ENCODE measurements at regions not wholly inside any gene's neighbourhood (a gene's known extent, or its start where the extent isn't known, plus 50 kb on each side); places are given as distances from the start of the nearest gene placed in this dataset.
"Not testable (repeated sequence)": the region's sequence is repeated elsewhere in the genome, so short reads cannot be mapped to it uniquely, and the experiment has no call there.

DNA sequence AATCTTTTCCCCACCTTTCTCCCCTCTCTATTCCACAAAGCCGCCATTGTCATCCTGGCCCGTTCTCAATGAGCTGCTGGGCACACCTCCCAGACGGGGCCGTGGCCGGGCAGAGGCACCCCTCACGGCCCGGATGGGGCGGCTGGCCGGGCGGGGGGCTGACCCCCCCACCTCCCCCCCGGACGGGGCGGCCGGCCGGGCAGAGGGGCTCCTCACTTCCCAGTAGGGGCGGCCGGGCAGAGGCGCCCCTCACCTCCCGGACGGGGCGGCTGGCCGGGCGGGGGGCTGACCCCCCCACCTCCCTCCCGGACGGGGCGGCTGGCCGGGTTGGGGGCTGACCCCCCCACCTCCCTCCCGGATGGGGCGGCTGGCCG, 85.6 kb downstream of the OR2B2 start:
- DNase-seq (ENCODE audit: low read depth in 2 of 2): not testable (repeated sequence)

DNA sequence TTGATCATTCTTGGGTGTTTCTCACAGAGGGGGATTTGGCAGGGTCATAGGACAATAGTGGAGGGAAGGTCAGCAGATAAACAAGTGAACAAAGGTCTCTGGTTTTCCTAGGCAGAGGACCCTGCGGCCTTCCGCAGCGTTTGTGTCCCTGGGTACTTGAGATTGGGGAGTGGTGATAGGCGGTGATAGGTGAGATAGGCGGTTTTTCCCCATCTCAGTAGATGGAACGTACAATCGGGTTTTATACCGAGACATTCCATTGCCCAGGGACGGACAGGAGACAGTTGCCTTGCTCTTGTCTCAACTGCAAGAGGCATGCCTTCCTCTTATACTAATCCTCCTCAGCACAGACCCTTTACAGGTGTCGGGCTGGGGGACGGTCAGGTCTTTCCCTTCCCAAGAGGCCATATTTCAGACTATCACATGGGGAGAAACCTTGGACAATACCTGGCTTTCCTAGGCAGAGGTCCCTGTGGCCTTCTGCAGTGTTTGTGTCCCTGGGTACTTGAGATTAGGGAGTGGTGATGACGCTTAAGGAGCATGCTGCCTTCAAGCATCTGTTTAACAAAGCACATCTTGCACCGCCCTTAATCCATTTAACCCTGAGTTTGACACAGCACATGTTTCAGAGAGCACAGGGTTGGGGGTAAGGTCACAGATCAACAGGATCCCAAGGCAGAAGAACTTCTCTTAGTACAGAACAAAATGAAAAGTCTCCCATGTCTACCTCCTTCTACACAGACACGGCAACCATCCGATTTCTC, 86.2 kb downstream of the OR2B2 start:
- DNase-seq (ENCODE audit: low read depth in 2 of 2): not testable (repeated sequence)

DNA sequence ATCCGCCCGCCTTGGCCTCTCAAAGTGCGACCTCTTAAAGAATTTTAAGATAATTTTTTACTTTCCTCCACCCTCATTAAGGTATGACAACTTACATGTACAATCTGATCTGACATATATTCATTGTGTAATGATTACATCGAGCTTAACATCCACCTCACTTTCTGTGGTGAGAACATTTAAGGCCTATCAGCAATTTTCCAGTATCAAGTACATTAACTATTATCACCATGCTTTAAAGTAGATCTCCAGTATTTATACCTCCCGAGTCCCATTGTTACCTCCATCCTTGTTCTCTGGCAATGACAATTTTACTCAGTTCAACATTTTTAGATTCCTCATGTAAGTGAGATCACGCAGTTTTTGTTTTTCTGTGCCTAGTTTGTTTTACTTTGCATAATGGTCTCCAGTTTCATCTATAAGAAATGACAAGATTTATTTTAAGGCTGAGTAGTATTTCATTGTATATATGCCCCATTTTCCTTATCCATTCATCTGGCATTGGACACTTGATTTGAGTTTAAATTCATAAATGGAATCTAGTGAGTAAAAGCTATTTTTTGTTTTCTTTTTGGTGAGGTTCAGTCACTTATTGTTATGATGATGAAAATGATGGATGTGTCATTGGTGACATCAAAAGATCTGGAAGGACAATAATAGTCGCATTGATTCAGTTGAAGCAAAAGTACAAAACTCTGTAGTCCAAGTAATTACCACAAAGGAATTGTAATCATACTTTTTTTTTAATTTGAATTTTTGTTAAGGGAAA, 87.0 kb downstream of the OR2B2 start:
- DNase-seq (ENCODE audit: low read depth in 2 of 2): no peak

DNA sequence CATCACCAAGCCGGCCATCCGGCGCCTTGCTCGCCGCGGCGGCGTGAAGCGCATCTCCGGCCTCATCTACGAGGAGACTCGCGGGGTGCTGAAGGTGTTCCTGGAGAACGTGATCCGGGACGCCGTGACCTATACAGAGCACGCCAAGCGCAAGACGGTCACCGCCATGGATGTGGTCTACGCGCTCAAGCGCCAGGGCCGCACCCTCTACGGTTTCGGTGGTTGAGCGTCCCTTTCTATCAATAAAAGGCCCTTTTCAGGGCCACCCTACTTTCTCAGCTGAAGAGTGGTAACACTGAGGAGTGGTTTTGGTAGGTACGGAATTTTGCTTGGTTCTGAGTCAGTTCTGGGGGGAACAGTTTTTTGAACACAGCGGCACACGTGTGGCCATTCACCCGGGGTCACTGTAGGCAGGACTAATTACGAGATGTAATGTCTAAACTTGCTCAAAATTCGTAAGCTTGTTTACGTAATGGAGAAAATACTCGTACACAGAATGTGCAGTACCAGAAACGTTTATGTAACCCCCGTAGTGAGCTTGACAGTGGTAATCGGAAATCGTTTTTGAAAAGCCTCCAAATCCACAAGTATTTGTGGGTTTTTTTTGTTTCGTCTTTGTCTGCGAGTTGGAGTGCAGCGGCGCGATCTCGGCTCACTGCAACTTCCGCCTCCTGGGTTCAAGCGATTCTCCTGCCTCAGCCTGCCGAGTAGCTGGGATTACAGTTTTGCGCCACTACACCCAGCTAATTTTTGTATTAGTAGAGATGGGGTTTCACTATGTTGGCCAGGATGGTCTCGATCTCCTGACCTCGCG, 87.8 kb downstream of the OR2B2 start:
- DNase-seq (ENCODE audit: low read depth in 2 of 2): not testable (repeated sequence)

DNA sequence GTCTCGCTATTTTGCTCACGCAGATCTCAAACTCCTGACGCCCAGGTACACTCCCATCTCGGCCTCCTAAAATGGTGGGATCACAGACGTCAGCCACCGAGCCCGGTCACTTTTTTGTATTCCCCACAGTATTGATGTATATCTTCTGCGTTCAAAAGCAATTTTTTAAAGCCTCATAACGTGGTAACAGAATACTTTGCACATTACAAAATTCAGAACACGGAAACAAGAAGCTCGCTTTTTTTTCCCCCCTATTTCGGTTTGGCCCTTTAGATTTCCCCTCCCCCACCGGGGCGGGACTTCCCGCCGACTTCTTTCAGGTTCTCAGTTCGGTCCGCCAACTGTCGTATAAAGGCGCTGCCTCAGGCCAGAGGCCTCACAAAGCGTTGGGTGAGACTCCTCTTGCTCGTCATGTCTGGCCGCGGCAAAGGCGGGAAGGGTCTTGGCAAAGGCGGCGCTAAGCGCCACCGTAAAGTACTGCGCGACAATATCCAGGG, 88.4 kb downstream of the OR2B2 start:
- DNase-seq (ENCODE audit: low read depth in 2 of 2): not testable (repeated sequence)

DNA sequence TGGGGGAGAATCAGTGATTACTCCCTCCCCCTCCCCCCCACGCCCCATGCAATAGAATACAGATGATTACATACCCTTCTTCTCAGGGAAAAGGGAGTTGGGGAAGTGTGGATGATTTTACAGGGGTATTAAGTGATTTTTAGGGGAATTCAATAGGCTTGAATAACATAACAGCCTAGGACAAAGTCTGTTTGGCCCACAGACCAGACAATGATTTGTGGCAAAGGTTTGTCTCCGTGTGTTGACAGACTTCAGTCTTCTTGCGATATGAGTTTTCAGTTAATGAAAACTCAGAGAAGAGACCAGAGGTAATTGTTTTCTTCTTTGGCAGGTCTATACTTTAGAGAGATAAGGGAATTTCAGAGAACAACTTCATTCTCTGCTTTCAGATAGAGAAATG, 95.3 kb downstream of the OR2B2 start:
- DNase-seq (ENCODE audit: low read depth in 2 of 2): no peak

DNA sequence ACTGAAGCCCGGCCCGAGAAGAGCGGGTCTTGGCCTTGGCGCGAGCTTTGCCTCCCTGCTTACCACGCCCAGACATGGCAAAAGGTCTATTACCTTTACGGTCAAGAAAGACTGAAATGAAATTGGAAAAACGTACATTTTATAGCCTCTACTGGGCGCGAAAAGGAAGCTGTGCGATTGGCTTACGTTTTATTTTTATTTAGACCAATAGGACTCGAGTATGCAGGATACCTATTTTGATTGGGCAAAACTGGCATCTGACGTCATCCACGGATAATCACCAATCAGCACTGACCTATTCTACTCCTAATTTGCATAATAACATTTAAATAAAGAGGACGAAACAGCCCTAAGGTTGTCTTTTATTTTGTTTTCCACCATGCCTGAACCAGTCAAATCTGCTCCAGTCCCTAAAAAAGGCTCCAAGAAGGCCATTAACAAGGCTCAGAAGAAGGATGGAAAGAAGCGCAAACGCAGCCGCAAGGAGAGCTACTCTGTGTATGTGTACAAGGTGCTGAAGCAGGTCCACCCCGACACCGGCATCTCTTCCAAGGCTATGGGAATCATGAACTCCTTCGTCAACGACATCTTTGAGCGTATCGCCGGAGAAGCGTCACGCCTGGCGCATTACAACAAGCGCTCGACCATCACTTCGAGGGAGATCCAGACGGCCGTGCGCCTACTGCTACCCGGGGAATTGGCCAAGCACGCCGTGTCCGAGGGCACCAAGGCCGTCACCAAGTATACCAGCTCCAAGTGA, 97.4 kb downstream of the OR2B2 start:
- DNase-seq (ENCODE audit: low read depth in 2 of 2): no peak

DNA sequence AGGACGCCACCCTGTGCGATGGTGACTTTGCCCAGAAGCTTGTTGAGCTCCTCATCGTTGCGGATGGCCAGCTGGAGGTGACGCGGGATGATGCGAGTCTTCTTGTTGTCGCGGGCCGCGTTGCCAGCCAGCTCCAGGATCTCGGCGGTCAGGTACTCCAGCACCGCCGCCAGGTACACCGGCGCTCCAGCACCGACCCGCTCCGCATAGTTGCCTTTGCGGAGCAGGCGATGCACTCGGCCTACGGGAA, 97.9 kb downstream of the OR2B2 start:
- DNase-seq (ENCODE audit: low read depth in 2 of 2): not testable (repeated sequence)

DNA sequence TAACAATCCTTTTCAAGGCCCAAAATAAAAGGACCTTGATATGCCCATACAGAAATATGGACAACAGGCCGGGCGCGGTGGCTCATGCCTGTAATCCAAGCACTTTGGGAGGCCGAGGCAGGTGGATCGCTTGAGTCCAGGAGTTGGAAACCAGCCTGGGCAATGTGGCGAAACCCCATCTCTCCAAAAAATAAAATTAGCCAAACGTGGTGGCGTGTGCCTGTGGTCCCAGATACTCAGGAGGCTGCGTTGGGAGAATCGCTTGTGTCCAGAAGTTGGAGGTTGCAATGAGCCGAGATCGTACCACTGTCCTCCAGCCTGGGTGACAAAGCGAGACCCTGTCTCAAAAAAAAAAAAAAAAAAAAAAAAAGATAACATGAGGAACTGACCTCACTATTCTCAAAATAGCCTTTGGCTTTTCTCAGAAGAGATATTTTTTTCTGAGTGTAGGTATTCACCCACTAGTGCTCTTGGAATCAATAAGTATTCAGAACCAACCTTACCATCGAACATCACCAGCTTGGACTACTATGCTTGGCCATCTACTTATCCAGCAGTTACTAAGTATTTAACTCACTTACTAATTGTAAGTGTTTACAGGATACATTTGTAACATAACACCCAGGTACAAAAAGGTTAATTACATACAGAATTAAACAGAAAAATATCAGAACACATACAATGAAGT, 99.2 kb downstream of the OR2B2 start:
- no peak for DNase-seq (ENCODE audit: low read depth in 2 of 2)

DNA sequence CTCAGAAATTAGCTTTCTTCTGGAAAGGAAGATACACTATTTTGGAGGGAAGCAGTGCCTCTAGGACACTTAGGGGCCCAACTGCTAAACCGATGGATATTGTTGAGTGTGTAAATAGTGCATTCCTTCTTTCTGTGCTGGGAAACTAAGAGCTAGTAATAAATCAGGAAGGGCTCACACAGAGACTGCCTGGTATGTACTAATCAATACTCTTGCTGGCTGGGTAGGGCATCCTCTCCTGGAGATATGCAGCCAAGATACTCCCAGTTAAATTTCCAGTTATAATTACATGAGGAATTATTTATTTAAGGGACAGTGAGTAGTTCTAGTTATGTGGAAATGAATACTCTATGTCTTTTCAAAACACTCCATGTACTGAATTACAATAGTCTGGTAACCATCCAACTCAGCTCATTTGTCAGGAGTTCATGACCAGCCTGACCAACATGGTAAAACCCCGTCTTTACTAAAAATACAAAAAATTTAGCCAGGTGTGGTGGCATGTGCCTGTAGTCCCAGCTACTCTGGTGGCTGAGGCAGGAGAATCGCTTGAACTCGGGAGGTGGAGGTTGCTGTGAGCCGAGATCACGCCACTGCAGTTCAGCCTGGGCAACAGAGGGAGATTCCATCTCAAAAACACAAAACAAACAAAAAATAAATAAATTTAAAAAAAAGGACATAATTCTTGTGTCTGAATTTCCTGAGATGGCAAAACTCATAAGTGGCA, 100.0 kb downstream of the OR2B2 start:
- no peak for DNase-seq (ENCODE audit: low read depth in 2 of 2)

DNA sequence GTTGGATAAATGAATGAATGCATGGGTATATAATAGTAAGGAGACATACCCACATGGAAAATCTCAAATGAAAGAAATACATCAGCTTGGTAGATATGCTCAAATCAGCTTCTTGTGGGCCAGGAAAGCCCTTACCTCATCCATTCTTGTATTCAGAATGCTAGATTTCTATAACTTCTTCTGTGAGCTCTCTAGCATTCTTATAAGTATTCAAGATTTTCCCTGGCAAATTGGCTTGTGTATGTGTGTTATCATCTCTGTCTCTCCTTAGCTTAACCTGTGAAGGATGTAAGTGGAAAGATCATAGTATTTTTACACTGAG, 100.8 kb downstream of the OR2B2 start:
- DNase-seq (ENCODE audit: low read depth in 2 of 2): no peak

DNA sequence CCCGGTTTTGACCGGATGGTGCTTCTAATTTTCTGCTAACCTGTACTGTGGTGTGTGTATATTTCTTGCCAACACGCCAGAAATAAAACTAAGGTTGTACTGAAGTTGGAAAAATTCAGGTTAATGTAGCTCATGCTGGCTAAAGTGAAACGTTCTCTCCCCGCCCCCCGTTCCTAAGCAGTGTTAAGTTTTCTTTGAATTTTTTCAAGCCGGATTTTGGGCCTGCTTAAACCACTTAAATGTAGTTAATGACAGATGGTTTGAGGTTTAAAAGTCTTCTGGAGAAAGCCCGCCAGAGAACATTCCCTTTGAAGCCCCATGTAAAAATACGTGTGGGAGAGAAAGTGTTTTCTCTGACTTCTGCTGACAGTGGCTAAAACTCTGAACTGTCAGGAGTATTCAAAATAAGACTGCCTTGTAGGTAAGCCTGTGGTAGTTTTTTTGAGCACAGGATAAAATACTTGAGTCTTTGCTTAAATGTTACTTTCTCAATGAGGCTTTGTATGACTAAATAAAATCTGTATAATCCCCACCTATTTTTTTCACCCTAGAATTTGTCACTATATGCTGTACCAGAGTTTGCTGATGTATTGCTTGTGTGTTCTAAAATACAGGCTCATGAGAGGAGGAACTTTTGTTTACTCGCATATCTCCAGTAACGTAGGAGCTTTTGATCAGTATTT, 101.3 kb downstream of the OR2B2 start:
- no peak for DNase-seq (ENCODE audit: low read depth in 2 of 2)

DNA sequence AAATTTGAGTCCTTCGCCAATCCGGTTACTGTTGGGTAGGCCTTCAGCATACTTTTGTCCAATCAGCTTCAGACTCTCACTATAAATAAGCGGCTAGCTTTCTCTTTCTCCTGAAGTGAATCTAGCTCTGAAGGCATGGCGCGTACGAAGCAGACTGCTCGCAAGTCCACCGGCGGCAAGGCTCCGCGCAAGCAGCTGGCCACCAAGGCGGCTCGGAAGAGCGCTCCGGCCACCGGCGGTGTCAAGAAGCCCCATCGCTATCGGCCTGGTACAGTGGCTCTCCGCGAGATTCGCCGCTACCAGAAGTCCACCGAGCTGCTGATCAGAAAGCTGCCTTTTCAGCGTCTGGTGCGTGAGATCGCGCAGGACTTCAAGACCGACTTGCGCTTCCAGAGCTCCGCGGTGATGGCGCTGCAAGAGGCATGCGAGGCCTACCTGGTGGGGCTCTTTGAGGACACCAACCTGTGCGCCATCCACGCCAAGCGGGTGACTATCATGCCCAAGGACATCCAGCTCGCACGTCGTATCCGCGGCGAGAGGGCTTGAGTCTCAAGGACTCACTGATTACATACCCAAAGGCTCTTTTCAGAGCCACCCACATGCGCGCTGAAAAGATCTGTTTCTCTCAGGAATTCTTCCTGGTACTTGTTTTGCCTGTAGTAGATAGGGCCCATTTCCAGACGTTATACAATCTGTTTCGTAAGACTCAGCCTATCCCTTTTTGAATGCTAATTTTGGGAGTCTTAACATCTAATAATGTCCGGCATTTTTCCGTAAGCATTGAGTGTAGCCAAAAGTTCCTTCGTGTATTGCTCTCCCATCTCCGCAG, 102.0 kb downstream of the OR2B2 start:
- no peak for DNase-seq (ENCODE audit: low read depth in 2 of 2)

DNA sequence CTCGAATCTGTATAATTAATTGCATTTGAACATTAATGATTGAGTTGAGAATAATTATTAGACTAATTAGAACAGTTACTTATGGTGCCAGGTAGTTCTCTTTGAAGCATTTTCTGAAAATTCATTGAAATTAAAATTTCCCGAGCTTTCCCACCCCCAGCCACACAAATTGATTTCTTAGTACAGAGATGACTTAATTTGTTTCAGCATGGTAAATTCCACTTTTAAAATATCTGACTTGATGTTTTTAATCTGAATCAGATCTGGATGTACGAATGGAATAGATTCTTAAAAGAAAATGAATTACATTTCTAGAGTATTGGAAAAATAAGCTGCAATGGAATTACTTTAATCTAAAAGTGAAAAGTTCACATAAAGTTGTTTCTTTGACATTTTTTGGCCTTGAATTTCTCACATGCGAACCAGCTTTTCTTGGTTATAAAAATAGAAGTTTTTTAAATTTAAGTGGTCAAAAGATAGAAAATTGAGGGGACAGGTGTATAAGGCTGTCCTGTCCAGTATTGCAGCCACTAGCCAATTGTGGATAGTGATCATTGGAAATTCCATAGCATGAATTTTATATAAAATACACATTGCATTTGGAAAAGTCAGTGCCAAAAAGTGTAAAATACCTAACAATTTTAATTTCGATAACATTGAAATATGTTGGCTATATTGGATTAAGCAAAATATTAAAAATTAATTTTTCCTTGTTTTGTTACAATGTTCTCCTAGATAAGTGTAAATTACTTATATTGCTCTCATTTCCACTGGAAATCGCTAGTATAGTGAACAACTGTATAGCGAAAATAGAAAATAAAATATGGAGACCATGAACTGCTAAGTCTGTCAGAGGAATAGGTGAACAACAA, 102.9 kb downstream of the OR2B2 start:
- no peak for DNase-seq (ENCODE audit: low read depth in 2 of 2)

DNA sequence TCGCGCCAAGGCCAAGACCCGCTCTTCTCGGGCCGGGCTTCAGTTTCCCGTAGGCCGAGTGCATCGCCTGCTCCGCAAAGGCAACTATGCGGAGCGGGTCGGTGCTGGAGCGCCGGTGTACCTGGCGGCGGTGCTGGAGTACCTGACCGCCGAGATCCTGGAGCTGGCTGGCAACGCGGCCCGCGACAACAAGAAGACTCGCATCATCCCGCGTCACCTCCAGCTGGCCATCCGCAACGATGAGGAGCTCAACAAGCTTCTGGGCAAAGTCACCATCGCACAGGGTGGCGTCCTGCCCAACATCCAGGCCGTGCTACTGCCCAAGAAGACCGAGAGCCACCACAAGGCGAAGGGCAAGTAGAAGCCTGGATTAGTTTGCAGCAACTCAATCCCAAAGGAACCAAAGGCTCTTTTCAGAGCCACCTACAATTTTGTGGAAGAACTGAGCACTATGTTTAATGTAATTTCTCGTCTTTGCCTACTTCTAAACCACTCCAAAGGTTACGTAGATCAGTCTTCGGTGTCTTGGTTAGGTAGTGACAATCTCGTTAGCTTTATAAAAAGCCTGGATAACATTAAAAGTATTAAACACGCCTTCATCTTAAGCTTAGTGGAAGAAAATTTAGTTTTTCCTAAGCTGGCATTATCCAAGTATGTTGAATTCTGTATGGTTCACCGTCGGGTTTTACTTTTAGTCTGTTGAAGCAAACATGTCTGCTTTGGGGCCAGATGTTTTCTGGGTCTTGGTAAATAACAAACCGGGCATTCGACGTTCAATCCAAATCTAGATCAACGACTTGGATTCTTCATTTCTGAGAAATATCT, 103.7 kb downstream of the OR2B2 start:
- not testable (repeated sequence) for DNase-seq (ENCODE audit: low read depth in 2 of 2)

DNA sequence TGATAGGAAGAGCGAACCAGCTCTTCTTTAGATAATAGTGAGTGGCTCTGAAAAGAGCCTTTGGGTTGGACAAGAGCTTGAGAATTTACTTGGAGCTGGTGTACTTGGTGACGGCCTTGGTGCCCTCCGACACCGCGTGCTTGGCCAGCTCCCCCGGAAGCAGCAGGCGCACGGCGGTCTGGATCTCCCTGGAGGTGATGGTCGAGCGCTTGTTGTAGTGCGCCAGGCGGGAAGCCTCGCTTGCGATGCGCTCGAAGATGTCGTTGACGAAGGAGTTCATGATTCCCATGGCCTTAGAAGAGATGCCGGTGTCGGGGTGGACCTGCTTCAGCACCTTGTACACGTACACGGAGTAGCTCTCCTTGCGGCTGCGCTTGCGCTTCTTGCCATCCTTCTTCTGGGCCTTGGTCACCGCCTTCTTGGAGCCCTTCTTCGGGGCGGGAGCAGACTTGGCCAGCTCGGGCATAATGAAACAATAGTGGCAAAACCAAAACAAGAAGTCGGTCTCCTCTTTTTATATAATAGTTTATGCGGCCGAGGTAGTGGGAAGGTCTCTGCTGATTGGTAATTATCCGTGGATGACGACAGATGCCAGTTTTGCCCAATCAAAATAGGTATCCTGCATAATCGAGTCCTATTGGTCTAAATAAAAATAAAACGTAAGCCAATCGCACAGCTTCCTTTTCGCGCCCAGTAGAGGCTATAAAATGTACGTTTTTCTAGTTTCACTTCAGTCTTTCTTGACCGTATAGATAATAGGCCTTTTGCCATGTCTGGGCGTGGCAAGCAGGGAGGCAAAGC, 104.6 kb downstream of the OR2B2 start:
- DNase-seq (ENCODE audit: low read depth in 2 of 2): not testable (repeated sequence)

All from activated CD4-positive, alpha-beta T cell treated with anti-CD3 and anti-CD28 coated beads for 24 hours (primary cell).